ENCODE measurements at regions not wholly inside any gene's neighbourhood (a gene's known extent, or its start where the extent isn't known, plus 50 kb on each side); places are given as distances from the start of the nearest gene placed in this dataset.

DNA sequence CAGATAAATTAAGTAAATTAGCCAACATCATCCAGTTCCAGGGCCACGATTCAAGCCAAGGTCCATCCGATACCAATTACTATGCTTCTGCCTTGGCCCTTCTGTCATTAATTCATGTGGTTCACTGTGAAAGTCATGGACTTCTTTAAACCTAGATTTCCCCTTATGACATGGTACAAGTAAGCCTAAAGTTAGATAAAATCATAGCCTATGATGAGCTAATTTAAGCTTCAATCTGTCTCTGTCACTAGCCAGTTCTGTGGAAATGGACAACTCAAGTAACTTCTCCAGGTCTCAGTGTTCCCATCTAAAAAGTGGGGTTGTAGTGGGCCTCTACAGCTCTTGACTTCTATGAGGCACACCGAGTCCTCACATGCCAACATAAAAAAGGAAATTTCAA is 225.5 kb upstream of the MARCKS start:
- TF ChIP-seq, protein P1, sequence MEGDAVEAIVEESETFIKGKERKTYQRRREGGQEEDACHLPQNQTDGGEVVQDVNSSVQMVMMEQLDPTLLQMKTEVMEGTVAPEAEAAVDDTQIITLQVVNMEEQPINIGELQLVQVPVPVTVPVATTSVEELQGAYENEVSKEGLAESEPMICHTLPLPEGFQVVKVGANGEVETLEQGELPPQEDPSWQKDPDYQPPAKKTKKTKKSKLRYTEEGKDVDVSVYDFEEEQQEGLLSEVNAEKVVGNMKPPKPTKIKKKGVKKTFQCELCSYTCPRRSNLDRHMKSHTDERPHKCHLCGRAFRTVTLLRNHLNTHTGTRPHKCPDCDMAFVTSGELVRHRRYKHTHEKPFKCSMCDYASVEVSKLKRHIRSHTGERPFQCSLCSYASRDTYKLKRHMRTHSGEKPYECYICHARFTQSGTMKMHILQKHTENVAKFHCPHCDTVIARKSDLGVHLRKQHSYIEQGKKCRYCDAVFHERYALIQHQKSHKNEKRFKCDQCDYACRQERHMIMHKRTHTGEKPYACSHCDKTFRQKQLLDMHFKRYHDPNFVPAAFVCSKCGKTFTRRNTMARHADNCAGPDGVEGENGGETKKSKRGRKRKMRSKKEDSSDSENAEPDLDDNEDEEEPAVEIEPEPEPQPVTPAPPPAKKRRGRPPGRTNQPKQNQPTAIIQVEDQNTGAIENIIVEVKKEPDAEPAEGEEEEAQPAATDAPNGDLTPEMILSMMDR (IDR thresholded peaks at IDR 0.05), result no peak
- TF ChIP-seq SIN3A (IDR thresholded peaks at IDR 0.05; ENCODE audit: borderline replicate concordance, insufficient read depth, low read depth, low read length) (no peak), POLR2AphosphoS5 (IDR thresholded peaks at IDR 0.05; ENCODE audit: low read depth, low read length) (no peak)
